ENCODE measurements at regions not wholly inside any gene's neighbourhood (a gene's known extent, or its start where the extent isn't known, plus 50 kb on each side); places are given as distances from the start of the nearest gene placed in this dataset.

GRCh38 chr11:23974051-23974450, 522.8 kb upstream of the LUZP2 start:
- no peak for DNase-seq

GRCh38 chr11:23974601-23975000, 522.3 kb upstream of the LUZP2 start:
- no peak for DNase-seq

DNA sequence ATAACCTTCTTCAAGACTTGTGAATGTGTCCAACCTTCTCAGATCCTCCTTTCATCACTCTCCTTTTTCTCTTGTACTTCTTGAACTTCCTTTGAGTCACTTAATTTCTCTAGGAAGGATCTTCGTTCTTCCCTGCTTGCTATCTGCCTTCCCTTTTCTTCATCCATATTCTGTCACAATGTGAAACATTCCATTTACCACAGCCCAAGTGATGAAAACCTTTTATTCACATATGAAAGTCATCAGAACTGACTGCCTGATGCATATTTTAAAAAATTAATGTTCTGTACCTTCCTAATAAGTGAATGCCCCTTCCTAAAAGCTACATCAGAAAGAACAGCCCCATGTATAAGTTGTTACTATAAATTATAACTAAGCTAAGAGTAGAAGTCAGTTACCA, 520.4 kb upstream of the LUZP2 start:
- DNase-seq = no peak

DNA sequence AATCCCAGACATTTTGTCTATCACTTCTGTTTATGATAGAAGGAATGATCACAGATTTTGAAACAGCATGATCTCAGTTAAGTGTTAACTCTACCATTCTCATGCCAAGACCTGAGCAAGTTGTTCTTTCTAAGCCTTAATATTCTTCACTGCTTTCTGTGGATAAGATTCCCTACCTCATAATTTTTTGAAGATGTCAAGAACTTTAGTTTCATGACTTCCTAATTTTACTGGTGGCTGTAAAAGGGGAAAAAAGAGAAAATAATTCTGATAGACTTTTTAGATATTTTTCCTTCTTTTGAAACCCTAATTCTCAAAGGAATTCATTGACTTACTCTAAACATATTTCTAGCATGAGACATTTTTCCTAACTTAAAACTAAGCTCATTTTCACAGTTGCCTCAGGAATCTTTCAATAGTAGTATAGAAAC, 520.0 kb upstream of the LUZP2 start:
- DNase-seq = no peak

DNA sequence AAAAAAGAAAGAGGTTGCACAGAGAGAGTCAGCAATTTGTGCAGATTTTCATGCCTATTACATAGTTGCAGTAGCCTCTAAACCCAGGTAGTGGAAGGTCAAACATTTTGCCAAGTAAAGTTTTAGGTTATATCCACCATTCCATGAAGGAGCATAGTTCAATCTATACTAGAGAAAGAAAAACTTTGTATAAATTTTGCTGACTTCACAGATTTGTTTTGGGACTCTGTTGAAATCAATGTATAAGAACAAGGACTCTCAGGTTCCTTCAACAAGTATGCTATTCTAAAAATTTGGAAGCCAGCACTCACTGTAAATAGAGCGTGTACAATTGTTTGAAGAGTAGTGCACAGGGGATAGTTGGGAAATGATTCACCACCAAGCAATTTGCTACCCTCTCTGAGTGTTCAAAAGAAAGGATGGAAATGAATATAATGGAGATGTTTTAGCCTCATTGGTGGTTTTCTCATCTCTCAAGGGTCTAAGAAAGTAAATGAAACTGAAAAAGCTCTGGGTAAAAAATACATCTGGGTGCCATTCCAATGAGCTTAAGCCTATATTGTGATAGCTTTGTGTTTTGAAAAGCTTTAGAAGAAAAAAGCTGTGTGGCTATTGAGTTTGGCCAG, 508.4 kb upstream of the LUZP2 start:
- no peak for DNase-seq

- no peak for DNase-seq
Measured at GRCh38 chr11:23990346-23991164, 506.3 kb upstream of the LUZP2 start.

DNA sequence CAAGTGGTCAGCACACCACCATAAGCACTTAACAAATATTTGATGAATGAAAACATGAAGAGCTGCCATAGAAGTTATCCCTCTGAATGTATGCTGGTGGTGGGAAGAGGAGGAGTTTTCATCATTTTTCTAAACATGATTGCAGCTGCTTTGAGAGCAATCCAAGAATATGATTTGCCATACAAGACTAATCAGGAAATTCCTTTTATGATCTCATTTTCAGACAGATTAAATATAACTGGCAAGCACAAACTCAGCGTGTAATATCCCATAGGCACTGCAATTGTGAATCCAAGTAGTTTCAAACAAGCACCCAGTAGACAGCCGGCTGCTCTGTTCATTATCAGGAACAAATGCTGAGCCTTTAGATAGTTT, 505.7 kb upstream of the LUZP2 start:
- DNase-seq = no peak

DNA sequence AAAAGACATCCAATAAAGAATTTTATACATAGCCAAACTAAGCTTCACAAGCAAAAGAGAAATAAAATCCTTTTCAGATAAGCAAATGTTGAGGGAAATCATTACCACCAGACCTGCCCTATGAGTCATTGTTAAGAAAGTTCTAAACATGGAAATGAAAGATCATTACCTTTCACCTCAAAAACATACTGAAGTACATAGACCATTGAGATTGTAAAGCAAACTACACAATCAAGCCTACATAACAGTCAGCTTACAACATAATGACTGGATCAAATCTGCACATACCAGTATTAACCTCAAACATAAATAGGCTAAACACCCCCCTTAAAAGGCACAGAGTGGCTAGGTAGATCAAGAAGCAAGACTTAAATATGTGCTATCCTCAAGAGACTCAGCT, 501.0 kb upstream of the LUZP2 start:
- DNase-seq = no peak

DNA sequence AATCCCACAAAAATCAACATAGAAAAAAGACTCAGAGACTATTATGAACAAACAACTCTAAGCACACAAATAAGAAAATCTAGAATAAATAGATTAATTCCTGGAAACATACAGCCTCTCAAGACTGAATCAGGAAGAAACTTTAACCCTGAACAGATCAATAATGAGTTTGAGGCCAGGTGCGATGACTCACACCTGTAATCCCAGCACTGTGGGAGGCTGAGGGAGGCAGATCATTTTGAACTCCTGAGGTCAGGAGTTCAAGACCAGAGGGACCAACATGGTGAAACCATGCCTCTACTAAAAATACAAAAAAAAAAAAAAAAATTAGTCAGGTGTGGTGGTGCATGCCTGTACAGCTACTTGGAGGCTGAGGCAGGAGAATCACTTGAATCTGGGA, 499.5 kb upstream of the LUZP2 start:
- no peak for DNase-seq

- DNase-seq = no peak
Measured at GRCh38 chr11:24005202-24005876, 491.5 kb upstream of the LUZP2 start.

GRCh38 chr11:24043842-24044241, 453.0 kb upstream of the LUZP2 start:
- DNase-seq = no peak

DNA sequence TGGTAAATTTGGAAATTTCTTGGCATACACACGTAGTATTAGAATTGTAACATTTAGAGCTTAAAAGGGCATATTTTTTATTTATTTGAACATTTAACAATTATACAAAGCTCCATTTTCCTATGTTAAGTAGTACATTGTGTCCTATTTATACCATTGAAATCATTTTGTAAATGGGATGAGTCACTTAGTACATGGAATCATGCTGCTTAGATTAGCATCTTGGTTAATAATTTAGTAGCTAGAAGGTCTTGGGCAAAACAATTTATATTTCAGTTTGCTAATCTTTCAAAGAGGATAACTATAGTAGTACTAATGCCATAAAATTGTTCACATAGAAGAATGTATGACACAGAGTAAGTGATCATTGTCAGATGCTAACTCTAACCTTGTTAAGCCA, 450.1 kb upstream of the LUZP2 start:
- no peak for DNase-seq

DNA sequence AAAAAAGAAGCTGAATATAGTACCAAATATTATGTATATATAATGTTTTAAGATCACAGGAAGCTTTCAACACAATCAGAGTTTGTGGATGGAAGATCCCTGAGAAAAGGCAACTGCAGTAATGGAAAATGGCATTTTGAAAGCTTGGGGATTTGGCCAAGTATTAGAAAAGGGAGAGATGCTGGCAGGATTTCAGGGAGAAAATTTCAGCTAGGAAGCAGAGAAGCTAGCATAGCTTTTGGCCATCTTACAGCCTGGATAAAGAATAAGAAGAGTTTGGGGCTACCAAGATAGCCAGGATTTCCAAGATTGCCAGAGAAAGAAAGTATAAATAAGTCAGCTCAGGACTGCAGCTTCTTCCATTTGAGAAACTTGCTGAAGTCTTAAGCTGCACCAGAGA, 440.8 kb upstream of the LUZP2 start:
- no peak for DNase-seq

- DNase-seq = no peak
Measured at GRCh38 chr11:24060125-24060524, 436.7 kb upstream of the LUZP2 start.

GRCh38 chr11:24064309-24064903, 432.4 kb upstream of the LUZP2 start:
- DNase-seq = no peak

DNA sequence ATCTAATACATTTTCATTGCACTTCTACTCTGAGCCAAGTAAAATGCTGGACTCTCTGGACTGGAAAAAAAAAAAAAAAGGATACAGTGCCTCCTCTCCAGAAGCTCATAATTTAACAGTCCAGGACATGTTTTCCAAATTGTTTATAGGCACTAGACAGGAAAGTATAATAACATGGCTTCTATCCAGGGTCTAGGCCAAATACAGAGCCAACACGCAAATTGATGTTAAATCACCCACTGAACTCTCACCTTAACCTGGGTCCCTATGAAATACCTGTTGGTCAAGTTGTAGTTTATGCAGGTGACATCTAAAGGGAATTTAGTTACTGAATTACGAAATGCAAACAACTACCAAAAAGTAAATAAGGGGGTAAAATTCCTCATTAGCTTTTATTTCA, 428.7 kb upstream of the LUZP2 start:
- no peak for DNase-seq

DNA sequence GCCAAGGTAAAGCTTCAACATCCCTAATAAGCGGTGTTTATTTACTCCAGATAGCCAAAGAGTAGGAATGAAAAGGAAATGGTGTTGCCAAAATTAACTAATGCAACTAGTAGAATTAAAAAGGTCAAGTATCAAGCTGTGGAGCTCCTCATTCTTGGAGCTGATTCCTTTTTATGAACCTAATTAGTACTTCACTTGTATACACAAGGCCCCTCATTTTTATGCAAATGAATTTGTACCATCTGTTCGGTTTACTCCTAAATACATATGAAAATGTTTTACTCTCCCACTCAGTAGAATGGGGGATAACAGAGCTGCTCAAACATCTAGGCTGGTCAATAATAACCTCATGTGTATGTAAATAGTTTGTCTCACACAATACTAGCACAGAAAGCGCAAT, 426.4 kb upstream of the LUZP2 start:
- no peak for DNase-seq

DNA sequence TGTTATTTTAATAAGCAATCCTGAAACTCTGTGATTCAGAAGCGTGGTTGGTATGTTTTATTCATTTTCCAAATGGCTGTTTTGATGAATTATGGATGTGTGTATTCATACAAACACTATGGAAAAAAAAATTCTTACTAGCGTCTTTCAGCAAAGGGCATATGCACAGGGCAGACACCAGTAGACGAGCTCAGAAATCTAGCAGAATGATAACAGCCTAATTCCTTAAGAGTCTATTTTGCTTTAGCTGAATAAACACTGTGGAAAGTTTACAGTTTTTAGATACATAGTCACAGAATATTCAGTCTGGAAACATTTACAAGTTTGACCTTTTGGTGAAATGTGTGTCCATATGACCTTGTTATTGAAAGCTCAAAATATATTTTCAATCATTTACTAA, 418.8 kb upstream of the LUZP2 start:
- no peak for DNase-seq

GRCh38 chr11:24082241-24082640, 414.6 kb upstream of the LUZP2 start:
- no peak for DNase-seq

DNA sequence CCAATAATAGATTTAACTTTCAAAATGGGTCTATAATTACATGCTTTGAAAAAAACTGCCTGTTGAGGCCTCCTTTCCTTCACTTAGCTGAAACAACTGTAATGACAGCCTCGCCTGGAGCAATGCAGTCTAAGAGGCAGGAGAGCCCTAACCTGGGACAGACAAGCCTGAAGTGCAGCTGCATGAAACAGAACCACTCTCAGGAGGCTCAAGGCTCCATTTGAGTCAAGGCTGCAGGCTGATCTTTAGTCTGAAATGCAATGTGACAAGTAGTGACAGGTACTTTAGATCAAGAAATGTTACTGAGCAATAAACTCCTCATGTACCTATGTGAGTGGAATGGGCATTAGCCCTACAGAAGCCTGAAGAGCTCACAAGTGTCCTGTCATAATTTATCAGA, 414.0 kb upstream of the LUZP2 start:
- DNase-seq = no peak

DNA sequence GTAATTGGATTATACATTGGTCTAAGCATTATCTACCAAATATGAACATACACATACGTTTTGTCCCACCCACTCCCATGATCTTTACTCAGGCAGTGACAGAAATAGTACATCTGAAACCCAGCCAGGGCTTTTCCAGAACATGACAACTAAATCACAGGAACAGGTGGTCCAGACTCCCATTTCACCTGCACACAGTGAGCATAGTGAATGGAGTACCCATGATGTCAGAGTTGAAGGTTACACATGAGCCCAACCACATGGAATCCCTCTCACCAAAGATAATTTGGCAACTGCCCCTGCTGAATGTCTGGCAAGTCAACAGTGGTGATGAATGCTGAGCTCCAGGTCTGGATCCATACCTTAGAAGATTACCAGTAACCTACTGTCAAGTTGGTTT, 411.9 kb upstream of the LUZP2 start:
- DNase-seq = no peak

GRCh38 chr11:24086921-24087320, 409.9 kb upstream of the LUZP2 start:
- DNase-seq = no peak

GRCh38 chr11:24091594-24091993, 405.3 kb upstream of the LUZP2 start:
- no peak for DNase-seq

- DNase-seq = no peak
Measured at GRCh38 chr11:24093375-24093774, 403.5 kb upstream of the LUZP2 start.

Data from midbrain (tissue), 1 donor.